Fibroblast of lung (primary cell): ENCODE measurements at regions not wholly inside any gene's neighbourhood (a gene's known extent, or its start where the extent isn't known, plus 50 kb on each side); places are given as distances from the start of the nearest gene placed in this dataset.

ENCODE experiments used
- EZH2 ChIP-seq: IDR thresholded peaks from 2 replicates; pipeline ENCODE4 v1.5.1; 2012; ENCODE audit warnings: low read length, control low read depth, mild to moderate bottlenecking; ENCODE audit errors: missing control alignments
- TF ChIP-seq, protein P1 (sequence below), 2 donors: IDR thresholded peaks in 1 of 2; conservative IDR thresholded peaks in 1 of 2; 1 replicate in 1 of 2; 2 replicates in 1 of 2; pipeline ENCODE4 v1.5.1; 2011 to 2012; ENCODE audit warnings: low read length in 2 of 2, control low read depth in 1 of 2, inconsistent platforms in 1 of 2, low read depth in 1 of 2, mild to moderate bottlenecking in 1 of 2

DNA sequence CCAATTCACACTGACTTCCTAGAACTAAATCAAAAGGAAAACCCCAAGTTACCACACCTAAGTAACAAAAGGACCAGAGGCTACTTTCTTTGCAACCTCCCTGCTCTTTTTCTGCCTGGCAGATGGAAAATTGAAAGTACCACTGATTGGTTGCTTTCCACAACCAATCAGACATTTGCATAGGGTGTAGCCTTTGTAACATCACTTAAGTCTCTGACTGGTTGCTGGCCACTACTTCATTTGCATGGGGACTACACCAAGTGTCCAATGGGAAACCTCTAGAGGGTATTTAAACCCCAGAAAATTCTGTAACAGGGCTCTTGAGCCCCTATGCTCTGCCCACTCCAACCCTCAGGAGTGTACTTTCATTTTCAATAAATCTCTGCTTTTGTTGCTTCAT, 365.0 kb downstream of the LTN1 start:
- TF ChIP-seq, protein P1, sequence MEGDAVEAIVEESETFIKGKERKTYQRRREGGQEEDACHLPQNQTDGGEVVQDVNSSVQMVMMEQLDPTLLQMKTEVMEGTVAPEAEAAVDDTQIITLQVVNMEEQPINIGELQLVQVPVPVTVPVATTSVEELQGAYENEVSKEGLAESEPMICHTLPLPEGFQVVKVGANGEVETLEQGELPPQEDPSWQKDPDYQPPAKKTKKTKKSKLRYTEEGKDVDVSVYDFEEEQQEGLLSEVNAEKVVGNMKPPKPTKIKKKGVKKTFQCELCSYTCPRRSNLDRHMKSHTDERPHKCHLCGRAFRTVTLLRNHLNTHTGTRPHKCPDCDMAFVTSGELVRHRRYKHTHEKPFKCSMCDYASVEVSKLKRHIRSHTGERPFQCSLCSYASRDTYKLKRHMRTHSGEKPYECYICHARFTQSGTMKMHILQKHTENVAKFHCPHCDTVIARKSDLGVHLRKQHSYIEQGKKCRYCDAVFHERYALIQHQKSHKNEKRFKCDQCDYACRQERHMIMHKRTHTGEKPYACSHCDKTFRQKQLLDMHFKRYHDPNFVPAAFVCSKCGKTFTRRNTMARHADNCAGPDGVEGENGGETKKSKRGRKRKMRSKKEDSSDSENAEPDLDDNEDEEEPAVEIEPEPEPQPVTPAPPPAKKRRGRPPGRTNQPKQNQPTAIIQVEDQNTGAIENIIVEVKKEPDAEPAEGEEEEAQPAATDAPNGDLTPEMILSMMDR (conservative IDR thresholded peaks at IDR 0.05 in 1 of 2, IDR thresholded peaks at IDR 0.05 in 1 of 2; ENCODE audit: low read depth in 1 of 2, low read length in 2 of 2) = no peak
- no peak for TF ChIP-seq EZH2
